Pulmonary artery endothelial cell (primary cell): ENCODE measurements at regions not wholly inside any gene's neighbourhood (a gene's known extent, or its start where the extent isn't known, plus 50 kb on each side); places are given as distances from the start of the nearest gene placed in this dataset.
"Not testable (repeated sequence)": the region's sequence is repeated elsewhere in the genome, so short reads cannot be mapped to it uniquely, and the experiment has no call there.

Source experiments
- DNase-seq: peaks from one replicate; pipeline ENCODE4 v3.0.0-alpha.2; 2011; ENCODE audit warnings: low read depth, low spot score

- no peak for DNase-seq
Measured at GRCh38 chr9:19885608-19886007, 96.8 kb upstream of the SLC24A2 start.

GRCh38 chr9:19879062-19879461 lies 90.2 kb upstream of the SLC24A2 start:
- no peak for DNase-seq

GRCh38 chr9:19876569-19877316 lies 87.9 kb upstream of the SLC24A2 start:
- DNase-seq: no peak

GRCh38 chr9:19875291-19875920 lies 86.6 kb upstream of the SLC24A2 start:
- no peak for DNase-seq

GRCh38 chr9:19873188-19873587 lies 84.4 kb upstream of the SLC24A2 start:
- not testable (repeated sequence) for DNase-seq

- no peak for DNase-seq
Measured at GRCh38 chr9:19870988-19871387, 82.2 kb upstream of the SLC24A2 start.

GRCh38 chr9:19840953-19841352 lies 52.1 kb upstream of the SLC24A2 start:
- DNase-seq: no peak
